Activated B cell treated with CpG ODN at 0.5 μM for 24 hours (primary cell): ENCODE measurements at regions not wholly inside any gene's neighbourhood (a gene's known extent, or its start where the extent isn't known, plus 50 kb on each side); places are given as distances from the start of the nearest gene placed in this dataset.

ENCODE experiments used
- ATAC-seq: fragments of 200-7000 bp; cut with Tn5 transposase; one replicate; pipeline ENCODE4 v1.10.0; 2021; ENCODE audit warnings: low read depth, mild to moderate bottlenecking, moderate library complexity
- CTCF ChIA-PET: fragments of 350-600 bp; sonication (Branson Sonifier 250); formaldehyde crosslinking; loops from one replicate; lab custom pipeline; 2021; ENCODE audit warnings: antibody characterized with exemption; lab: Charles Lee
- POLR2A ChIA-PET: fragments of 350-600 bp; sonication (Branson Sonifier 250); formaldehyde crosslinking; loops from one replicate; lab custom pipeline; 2021; ENCODE audit warnings: antibody characterized with exemption; lab: Charles Lee
- DNase-seq: peaks from one replicate; pipeline ENCODE4 v3.0.0; 2022
- H3K27ac Mint-ChIP-seq: one replicate; pipeline ENCODE4 v1.8.0; 2020; ENCODE audit warnings: mixed read lengths
- H3K27me3 Mint-ChIP-seq: one replicate; pipeline ENCODE4 v1.8.0; 2021; ENCODE audit warnings: mixed read lengths
- H3K36me3 Mint-ChIP-seq: one replicate; pipeline ENCODE4 v1.8.0; 2021; ENCODE audit warnings: low read depth, mixed read lengths
- H3K4me1 Mint-ChIP-seq: one replicate; pipeline ENCODE4 v1.8.0; 2021; ENCODE audit warnings: mixed read lengths
- H3K4me3 Mint-ChIP-seq: one replicate; pipeline ENCODE4 v1.8.0; 2020; ENCODE audit warnings: mild to moderate bottlenecking, mixed read lengths
- H3K9me3 Mint-ChIP-seq: one replicate; pipeline ENCODE4 v1.8.0; 2020; ENCODE audit warnings: mixed read lengths
- intact Hi-C: fragments of 100-400 bp; cut with micrococcal nuclease; formaldehyde crosslinking; loops from one replicate; pipeline ENCODE4 v1.15.1; 2024
- TF ChIP-seq, protein P1 (sequence below): fragments of 200-600 bp; IDR thresholded peaks from one replicate; pipeline ENCODE4 v1.8.0; 2022; ENCODE audit warnings: antibody characterized with exemption, mild to moderate bottlenecking

- no peaks in the 10 kb centered on the region for H3K4me1 Mint-ChIP-seq
- no peak overlapping the region for H3K27ac Mint-ChIP-seq
- no peaks in the 10 kb centered on the region for H3K9me3 Mint-ChIP-seq
- TF ChIP-seq, protein P1, sequence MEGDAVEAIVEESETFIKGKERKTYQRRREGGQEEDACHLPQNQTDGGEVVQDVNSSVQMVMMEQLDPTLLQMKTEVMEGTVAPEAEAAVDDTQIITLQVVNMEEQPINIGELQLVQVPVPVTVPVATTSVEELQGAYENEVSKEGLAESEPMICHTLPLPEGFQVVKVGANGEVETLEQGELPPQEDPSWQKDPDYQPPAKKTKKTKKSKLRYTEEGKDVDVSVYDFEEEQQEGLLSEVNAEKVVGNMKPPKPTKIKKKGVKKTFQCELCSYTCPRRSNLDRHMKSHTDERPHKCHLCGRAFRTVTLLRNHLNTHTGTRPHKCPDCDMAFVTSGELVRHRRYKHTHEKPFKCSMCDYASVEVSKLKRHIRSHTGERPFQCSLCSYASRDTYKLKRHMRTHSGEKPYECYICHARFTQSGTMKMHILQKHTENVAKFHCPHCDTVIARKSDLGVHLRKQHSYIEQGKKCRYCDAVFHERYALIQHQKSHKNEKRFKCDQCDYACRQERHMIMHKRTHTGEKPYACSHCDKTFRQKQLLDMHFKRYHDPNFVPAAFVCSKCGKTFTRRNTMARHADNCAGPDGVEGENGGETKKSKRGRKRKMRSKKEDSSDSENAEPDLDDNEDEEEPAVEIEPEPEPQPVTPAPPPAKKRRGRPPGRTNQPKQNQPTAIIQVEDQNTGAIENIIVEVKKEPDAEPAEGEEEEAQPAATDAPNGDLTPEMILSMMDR = no peak
- intact Hi-C loops = no loop called here
- ATAC-seq = no peak
- H3K36me3 Mint-ChIP-seq = no peaks in the 10 kb centered on the region
- no peak for DNase-seq
- H3K4me3 Mint-ChIP-seq = no peak overlapping the region
- no peaks in the 10 kb centered on the region for H3K27me3 Mint-ChIP-seq
- ChIA-PET POLR2A (no interaction called here), CTCF (no interaction called here)
Measured at GRCh38 chr5:129378961-129379360, 81.1 kb upstream of the ADAMTS19 start.

- TF ChIP-seq, protein P1 = no peak
- ChIA-PET CTCF (no interaction called here), POLR2A (no interaction called here)
- Mint-ChIP-seq H3K27ac (no peak overlapping the region), H3K36me3 (no peaks in the 10 kb centered on the region), H3K27me3 (no peaks in the 10 kb centered on the region), H3K4me1 (no peaks in the 10 kb centered on the region), H3K9me3 (no peaks in the 10 kb centered on the region), H3K4me3 (no peak overlapping the region)
- ATAC-seq = no peak
- intact Hi-C loops = no loop called here
- no peak for DNase-seq
Measured at GRCh38 chr5:129379406-129379805, 80.7 kb upstream of the ADAMTS19 start.

DNA sequence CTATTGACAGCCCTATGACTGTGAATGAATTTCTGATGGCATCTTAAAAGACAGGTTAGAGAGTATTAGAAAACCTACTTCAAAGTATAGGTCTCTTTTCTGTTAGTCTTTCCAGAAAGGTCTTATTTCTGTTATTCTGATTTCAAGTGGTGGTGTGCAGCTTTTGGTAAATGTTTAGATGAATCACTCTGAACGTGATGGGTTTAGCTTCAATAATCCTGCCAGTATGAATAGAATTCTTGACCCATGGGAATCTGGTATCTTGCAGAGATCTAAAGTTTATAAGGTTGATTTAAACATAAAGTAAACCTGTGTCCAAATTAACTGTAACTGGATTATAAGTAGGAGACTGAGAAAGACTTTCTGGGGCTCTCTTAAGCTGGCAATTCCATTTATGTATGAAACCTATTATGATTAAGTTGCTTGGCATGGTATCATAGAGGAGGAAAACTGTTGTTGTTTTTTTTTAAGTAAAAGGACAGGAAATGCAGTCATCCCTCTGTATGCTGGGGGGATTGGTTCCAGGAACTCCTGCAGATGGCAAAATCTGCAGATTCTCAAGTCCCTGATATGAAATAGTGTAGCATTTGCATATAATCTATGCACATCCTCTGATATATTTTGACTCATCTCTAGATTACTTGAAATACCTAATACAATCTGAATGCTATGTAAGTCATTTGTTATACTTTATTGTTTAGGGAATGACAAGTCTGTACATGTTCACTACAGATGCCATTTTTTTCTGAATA is 77.0 kb upstream of the ADAMTS19 start:
- no peak overlapping the region for H3K4me3 Mint-ChIP-seq
- no peak overlapping the region for H3K27ac Mint-ChIP-seq
- TF ChIP-seq, protein P1 = no peak
- no peaks in the 10 kb centered on the region for H3K4me1 Mint-ChIP-seq
- no peaks in the 10 kb centered on the region for H3K36me3 Mint-ChIP-seq
- ATAC-seq (no peak), DNase-seq (no peak)
- intact Hi-C loops = no loop called here
- no peaks in the 10 kb centered on the region for H3K9me3 Mint-ChIP-seq
- ChIA-PET POLR2A (no interaction called here), CTCF (no interaction called here)
- H3K27me3 Mint-ChIP-seq = no peaks in the 10 kb centered on the region

DNA sequence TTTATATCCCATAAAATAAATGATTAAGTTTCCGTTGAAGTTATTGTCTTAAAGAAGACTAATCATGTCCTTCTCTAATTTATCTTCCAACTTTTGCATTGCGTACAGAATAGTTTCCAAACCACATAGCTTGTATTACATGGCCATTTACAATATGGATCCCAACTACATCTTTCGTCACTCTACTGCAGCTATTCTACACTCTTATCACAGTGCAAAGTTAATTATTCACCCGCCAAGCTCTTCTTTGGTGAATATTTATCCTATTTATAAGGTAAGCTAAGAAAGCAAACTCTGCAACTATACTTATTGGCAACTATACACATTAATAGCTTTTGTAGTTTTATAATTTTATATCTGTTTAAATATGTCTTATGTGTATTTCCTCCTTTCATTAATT is 75.9 kb upstream of the ADAMTS19 start:
- ATAC-seq = no peak
- no peak overlapping the region for H3K4me3 Mint-ChIP-seq
- DNase-seq = no peak
- ChIA-PET CTCF (no interaction called here), POLR2A (no interaction called here)
- H3K27ac Mint-ChIP-seq = no peak overlapping the region
- intact Hi-C loops = no loop called here
- H3K4me1 Mint-ChIP-seq = no peaks in the 10 kb centered on the region
- no peaks in the 10 kb centered on the region for H3K36me3 Mint-ChIP-seq
- H3K27me3 Mint-ChIP-seq = no peaks in the 10 kb centered on the region
- no peaks in the 10 kb centered on the region for H3K9me3 Mint-ChIP-seq
- TF ChIP-seq, protein P1 = no peak

DNA sequence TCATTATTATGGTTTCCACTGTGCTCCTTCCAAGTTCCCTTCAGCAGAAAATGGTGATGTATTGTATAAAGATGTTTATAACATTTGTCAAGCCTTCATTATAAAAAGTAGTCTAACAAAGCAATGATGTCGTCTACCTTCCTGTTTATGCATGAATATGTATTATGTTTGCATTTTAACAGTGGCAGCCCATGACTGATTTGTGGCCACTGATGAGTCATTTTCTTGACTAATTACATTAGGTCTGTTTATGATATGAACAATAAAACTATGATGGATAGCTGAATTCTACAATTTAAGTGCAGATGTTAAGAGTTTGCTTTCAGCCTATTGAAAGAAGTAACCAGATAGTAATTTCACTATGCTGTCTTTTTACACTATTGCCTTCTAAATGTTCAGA is 75.4 kb upstream of the ADAMTS19 start:
- no peaks in the 10 kb centered on the region for H3K9me3 Mint-ChIP-seq
- ChIA-PET POLR2A (no interaction called here), CTCF (no interaction called here)
- no peaks in the 10 kb centered on the region for H3K27me3 Mint-ChIP-seq
- ATAC-seq (no peak), DNase-seq (no peak)
- no peak overlapping the region for H3K27ac Mint-ChIP-seq
- TF ChIP-seq, protein P1 = no peak
- no peaks in the 10 kb centered on the region for H3K36me3 Mint-ChIP-seq
- intact Hi-C loops = no loop called here
- H3K4me3 Mint-ChIP-seq = no peak overlapping the region
- H3K4me1 Mint-ChIP-seq = no peaks in the 10 kb centered on the region
